NCI-H2171 (cell line): ENCODE measurements at regions not wholly inside any gene's neighbourhood (a gene's known extent, or its start where the extent isn't known, plus 50 kb on each side); places are given as distances from the start of the nearest gene placed in this dataset.
A peak's percentile ranks its signal among the peaks of the same experiment; 100 is the strongest.
"Not testable (repeated sequence)": the region's sequence is repeated elsewhere in the genome, so short reads cannot be mapped to it uniquely, and the experiment has no call there.

Source experiments
- DNase-seq: peaks from one replicate; lab custom pipeline; 2025; lab: John Stamatoyannopoulos, UW

DNA sequence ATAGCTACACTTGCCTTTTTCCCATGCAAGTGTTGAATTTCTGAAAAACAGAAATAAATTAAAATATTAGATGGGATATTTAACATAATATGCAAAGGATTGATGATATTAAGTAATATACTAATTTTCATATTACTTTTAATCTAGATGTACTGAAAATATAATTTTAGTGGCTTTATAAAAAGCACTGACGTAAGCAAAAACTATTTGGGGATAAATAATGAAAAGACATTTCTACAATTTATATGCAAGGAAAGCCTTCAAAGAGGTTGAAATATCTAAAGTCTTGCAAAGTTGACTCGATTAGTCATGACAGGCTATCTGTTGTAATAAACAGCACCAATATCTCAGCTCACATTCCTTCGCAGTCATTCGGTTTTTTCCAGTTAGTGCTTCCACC is 94.9 kb upstream of the ABCB5 start:
- DNase-seq = no peak

DNA sequence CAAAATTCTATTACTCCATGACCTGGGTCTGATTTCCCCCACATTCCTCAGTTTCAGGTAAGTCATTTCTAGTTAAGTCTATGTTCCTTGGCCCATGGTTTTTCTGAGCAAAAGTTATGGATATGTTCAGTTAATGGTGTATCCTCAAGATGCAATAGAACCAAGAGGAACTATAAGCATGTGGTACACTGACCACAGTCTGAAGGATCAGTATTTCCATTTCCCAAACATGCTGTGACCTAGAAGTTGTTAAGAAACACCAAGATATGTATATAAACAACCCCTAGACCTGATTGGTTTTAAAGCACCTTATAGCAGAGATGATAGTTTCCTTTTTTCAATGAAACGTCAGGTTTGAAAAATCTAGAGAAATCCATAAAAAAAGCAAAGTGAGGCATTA is 94.2 kb upstream of the ABCB5 start:
- no peak for DNase-seq

DNA sequence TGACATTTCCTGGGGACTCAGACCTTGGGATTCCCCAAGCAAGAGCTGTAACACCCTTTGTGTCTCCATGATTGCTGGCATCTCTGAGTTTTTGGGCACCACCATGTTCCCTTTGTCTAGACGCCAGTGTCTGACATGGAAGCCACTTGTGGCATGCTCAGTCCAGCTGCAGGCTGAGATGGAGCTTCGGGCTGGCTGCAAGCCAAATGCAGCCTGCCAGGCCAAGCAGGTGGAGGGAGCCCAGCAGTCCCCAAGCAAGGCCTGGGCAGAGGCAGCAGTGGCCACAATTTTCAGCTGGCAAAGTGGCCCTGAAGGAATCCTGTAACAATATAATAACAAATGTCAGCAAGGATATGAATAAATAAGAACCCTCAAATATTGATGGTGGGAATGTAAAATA is 86.2 kb upstream of the ABCB5 start:
- DNase-seq = no peak

DNA sequence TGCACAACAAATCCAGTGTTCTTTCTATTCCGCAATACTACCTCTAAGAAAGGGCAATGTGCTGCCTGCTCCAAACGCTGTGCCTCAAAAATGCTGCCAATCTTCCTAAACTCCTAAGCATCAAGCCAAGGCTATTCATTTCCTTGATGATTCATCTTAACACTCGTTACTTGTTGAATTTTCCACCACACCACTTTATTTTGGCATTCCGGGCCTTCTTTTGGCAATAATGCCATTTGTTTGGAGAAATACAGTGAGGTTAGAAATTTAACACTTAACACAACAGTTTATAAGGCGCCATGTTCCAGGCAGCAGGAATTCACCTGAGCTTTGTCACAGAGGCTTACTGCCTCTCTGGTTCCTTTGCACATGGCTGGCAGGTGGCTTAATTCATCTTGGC is 82.6 kb upstream of the ABCB5 start:
- DNase-seq = no peak

DNA sequence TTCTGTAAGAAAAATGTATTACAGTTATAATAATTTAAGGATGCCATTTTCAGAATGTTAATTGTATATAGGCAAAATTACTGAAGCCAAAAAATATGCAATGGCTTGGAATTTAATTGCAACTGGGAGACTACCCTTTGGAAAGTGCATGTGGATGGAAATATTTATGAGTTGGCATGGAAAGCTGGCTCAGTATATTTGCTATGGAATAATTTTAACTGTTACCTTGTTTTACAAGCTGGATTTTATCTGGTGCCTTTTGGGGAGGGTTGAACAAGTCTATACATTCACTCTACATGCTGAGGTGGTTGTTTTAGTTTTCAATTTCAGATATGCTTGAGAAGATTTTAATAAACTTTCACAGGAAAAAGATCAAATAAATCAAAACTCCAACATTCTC is 80.9 kb upstream of the ABCB5 start:
- no peak for DNase-seq

DNA sequence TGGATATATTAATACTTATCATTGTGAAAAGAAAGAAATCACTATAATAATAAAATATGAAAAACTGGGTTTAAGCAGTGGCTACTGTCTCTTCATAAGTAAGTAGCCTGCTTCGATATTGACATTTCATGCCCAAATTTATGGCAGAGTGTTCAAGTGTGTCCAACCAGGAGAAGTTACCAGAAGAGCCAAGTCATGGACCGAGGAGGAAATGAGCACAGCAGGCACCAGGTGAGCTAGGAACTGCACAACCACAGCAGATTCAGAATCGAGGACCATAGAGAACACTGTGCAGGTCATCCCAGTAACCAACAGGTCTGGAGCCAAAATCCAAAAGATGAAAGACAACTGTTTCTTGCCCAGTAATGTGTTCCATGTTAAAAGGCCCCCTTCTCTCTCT is 79.9 kb upstream of the ABCB5 start:
- no peak for DNase-seq

DNA sequence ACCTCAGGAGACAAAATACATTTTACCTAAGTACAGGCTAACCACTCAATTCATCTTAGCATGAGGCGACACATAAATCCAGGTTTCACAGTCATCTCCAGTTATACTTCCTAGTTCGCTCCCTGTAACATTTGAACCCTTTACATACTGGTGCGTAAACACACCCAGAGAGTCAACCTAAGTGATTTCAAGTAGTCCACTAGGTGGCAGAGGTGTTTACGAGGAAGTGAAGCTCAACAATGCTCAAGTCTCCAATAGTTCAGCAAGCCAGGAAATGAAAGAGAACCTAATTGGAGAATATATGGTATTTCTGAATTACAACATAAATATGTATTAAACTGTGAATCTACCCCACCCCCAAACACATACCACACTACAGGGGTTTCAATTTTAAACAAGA is 76.3 kb upstream of the ABCB5 start:
- no peak for DNase-seq

DNA sequence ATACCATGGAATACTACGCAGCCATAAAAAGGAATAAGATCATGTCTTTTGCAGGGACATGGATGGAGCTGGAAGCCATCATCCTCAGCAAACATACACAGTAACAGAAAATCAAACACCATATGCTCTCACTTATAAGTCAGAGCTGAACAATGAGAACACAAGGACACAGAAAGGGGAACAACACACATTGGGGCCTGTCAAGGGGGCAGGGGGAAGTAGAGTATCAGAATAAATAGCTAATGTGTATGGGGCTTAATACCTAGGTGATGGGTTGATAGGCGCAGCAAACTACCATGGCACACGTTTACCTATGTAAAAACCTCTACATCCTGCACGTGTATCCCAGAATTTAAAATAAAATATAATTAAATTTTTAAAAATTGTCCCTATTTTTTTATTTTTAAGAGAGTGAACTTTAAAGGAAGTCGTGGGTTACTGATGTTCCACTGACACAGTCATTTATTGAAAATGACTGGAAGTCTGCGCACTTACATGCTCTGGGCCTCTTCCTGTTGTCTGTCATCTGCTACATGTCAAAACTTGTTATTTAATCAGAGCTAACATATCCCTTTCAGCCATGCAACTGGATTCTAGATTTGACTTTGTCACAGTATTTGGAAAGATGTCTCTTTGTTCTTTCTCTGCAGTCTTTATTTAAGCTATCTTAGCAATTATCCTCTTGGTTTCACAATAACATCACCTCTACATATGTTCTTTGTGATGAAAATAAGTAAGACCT is 73.7 kb upstream of the ABCB5 start:
- no peak for DNase-seq

DNA sequence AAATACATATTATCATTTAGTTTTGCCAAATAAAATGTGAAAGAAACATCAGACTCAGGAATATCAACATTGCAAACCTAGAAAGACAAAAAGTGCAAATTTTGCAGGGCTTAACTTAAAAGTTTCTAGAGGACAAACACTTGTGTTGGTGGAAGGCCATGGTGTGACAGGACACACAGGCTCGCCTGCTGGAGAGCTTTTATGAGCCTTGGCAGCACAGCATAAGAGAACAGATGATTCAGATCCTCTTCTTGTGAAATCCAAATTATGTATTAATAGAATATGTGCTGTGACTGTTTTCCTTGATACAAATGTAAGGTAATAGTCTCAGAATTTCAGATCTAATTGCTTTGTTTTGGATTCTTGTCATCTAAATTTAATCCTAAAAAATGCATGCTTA is 72.9 kb upstream of the ABCB5 start:
- DNase-seq = no peak

DNA sequence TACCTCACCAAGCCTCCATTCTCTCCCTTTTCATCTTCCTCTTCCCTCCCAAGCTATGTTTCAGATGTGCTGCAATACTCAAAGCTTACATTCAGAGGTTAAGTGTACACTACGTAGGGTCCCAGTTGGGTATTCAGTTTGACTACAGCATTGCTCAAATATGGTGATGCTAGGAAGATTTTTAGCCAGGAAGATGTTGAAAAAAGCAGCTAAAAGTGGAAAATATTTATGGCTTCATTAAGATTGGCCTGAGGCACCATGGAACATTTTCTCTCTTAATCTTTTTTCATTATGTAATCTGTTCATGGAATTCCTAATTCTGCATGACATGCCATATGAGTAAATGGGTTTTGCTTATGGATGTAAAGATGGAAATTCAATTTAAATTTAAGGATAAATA is 72.0 kb upstream of the ABCB5 start:
- DNase-seq = no peak

DNA sequence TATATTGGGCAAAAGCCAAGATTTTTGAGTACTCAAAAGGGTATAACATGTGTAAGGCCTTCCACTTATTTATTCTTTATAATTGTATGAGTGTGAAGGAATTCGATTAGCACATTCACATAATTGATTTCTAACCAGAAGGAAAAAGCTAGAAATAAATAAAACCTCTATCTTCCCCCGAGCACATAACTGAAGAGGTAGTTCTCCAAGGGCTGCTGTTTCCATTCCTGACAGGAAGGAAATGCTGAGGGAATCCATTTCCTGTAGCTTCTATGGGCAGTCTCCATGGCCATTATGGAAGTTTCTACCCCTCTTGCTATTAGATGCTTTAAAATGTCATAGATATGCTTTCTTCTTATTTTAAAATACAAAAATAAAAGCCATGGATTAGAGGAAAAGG is 70.5 kb upstream of the ABCB5 start:
- DNase-seq = no peak

DNA sequence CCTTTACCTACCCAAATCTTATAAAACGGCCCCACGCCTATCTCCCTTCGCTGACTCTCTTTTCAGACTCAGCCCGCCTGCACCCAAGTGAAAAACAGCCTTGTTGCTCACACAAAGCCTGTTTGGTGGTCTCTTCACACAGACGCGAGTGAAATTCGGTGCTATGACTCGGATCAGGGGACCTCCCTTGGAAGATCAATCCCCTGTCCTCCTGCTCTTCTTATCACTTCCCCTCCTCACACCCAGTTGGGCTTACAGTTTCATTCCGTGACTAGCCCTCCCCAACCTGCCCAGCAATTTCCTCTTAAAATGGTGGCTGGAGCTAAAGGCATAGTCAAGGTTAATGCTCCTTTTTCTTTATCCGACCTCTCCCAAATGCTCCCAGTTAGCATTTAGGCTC is 68.5 kb upstream of the ABCB5 start:
- DNase-seq = not testable (repeated sequence)

DNA sequence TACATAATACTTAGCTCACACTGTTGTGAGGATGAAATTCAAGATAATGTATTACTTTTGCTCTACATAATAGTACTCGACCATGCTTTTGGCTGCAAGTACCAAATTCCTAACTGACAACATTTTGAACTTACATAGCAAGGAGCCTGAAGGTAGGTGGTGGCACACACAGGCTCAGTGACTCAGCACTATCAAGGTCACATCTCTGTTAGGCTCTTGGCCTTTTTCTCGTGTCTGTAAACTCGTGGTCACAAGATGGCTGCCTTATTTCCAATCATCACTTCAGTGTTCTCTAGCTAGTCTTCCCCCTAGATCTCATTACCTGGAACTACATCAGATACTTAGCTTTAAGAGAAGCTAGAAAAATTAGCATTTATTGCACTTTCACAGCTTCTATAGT is 61.4 kb upstream of the ABCB5 start:
- DNase-seq = no peak

DNA sequence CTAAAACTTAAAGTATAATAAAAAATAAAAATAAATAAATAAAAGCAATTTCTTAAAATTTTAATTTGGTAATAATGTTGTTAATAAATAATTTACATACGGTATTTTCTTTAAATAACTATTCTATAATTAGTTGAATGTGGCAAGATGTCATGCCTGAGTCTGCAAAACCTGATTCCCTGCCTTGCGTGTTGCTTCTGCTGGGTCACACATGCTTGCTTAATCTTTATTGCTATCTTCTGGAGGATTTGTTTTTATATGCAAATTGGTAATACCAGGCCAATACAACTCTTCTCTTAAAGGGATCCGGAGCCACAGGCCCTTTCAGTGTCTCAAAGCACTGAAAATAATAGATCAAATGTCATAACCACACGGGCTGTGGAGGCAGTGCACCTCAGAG is 59.4 kb upstream of the ABCB5 start:
- DNase-seq = no peak

DNA sequence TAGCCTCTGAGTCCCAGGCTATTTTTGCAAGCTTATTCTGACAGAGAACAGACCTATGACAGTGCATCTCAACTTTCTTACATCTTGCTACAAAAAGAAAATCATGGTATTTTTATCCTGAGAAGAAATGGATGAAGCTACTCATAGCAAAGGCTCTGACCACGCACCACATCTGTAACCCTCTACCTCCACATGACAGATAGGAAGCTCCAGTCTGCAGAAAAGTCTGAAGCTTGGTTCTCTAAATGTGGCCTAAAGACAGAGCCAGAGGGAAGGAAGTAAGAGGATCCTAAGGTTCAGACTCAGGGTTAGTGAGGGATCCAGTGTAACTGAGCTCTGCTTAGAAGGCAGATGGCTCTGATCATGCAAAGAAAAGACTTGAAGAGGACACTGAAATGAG is 58.4 kb upstream of the ABCB5 start:
- DNase-seq = no peak

DNA sequence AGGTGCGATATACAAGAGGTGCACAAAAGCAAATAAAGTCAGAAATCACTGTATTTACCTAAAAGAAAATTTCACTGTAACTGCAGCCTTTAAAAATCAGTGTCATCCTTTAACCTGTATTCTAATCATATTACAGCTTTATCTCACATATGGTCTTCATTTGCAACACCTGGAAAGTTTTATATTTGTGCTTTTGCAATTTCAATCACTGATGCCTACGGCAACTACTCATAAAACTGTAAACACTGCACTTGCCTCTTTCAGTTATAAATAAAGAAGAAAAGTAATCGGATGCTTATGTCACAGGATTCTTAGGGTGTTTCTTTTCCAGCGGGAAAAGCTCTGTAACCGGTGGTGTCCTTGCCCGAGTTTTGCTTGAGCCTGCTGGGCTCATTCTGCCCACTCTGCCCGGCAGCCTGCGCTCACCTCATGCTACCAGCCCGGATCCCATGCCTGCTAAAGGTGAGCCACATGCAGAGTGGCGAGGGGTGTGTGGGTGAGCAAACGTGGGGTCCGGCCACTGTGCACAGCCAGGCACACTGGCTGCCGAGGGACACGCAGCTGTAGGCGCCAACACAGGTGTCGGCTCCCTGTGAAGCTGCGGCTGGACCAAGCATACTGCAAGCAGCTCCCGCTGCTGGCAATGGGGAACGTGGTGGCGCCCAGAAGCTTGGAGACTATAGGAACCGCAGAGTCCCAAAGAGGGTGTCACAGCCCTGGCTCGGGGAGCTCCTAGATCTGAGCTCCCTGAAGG is 56.3 kb upstream of the ABCB5 start:
- no peak for DNase-seq

DNA sequence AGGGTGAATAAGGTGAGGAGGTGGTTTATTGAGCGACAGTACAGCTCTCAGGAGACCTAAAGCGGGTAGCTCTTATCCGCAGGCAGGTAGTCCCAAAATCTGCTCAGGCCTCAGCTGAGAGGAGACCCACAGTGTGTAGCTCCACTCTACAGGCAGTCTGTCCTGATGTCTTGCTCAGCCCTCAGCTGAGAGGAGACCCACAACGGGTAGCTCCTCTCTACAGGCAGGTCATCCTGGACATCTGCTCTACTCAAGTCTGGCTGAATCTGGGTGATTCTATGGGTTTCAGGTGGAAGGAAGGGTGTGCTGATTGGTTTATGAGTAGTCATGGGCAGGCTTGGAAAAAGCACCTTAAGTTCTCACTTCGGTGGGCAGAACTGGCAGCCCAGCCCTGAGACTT is 55.6 kb upstream of the ABCB5 start:
- DNase-seq = no peak

DNA sequence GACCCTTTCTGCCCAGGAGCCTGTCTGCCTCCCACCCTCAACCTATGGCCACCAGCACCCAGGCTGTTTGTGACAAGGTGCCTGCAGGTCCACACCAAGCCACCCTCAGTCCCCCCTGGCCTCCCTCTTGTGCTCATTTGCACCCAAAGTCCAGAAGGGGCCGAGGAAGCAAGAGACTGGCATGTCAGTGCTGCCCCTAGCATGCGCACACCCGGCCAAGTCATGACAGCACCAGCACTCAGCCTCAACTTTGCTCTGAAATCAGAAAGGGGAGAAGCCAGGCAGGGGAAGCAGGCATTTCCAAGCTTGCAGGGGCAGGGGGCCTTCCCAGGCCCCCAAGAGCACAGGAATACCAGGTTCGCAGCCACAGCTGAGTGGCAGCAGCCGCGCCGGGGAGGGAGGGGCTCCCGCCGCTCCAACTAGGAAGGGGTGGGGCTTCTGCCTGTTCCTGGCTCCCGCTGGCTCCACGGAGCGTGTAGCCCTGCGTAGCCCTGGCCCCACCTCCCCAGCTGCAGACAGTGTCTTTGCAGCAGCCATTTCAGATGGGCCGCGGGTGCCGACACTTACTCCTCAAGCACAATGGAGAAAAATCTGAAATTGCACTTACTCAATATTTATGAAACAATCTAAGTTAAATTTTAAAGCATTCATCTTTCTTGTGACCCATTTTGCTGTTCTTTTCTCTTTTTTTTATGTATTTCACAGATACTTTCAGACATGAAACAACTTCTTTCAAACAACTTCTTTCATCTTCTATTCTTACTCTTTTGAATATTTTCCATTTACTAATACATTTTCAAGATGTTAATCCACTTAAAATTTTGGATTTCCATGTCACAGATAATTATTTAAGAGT is 54.9 kb upstream of the ABCB5 start:
- DNase-seq = peak; percentile 23

DNA sequence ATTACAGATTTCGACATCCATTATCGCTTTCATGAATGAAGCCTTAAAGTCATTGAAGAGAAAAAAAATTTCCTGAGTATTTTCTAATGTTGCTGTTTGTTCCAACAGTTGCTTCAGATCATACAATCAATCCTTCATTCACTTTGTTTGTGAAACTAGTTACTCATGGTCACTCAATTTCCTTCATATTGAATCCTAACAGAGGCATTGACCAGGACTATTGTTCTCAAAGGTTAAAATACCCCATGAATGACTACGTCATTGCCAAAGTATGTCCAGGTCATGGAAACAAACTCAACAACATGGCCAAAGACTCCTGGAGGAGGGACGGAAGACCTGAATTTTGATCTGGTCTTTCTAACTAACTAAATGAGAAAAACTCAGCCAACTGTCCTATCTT is 54.0 kb upstream of the ABCB5 start:
- no peak for DNase-seq

DNA sequence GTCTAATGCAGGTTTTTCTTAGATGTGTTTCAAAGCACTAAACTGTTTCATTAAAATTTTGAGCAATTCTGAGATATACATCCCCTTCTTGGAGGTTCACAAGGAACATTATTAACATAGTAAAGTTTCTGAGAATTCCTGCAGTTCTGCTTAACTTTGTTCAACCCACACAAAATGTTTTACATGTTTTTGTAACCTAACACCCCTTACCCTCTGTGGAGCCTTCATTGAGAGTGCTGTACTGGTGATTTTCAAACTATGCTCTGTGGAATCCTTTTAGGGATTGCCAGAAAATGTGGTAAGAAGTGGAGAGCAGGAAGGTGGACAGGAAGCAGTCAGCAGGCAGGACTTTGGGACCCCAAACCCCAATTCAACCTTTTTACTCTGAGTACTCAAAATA is 53.6 kb upstream of the ABCB5 start:
- DNase-seq = no peak

DNA sequence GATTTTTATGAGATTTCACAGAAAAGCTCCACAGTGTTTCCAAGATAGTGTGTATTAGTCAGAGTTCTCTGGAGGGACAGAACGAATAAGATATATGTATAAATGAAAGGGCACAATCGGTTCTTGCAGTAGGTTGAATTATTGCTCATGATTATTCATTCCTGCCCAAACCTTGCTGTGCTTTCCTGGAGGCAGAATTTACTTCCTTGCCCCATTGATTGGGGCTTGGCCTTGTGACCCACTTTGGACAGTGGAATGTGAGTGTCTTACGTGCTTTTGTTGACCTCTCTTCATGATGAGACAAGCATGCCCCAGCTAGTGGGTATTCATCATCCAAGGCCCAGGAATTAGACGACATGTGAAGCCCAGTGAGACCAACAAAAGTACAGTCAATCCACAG is 53.0 kb upstream of the ABCB5 start:
- DNase-seq = no peak
